ENCODE measurements at regions not wholly inside any gene's neighbourhood (a gene's known extent, or its start where the extent isn't known, plus 50 kb on each side); places are given as distances from the start of the nearest gene placed in this dataset.
"Not testable (repeated sequence)": the region's sequence is repeated elsewhere in the genome, so short reads cannot be mapped to it uniquely, and the experiment has no call there.

GRCh38 chr2:91686046-91686445 is 2994.6 kb downstream of the RPIA start:
- in situ Hi-C loops (cut with HindIII; ENCODE audit: low pct_unique_long_range_greater_than_20kb, low sequenced_read_pairs); DNase-seq (ENCODE audit: low read depth): not testable (repeated sequence)

Data from Caki2 (cell line).